NCI-H128 (cell line): ENCODE measurements at regions not wholly inside any gene's neighbourhood (a gene's known extent, or its start where the extent isn't known, plus 50 kb on each side); places are given as distances from the start of the nearest gene placed in this dataset.

Experiments used
- DNase-seq: peaks from one replicate; lab custom pipeline; 2025; ENCODE audit not compliant: unreplicated experiment; lab: John Stamatoyannopoulos, UW

DNA sequence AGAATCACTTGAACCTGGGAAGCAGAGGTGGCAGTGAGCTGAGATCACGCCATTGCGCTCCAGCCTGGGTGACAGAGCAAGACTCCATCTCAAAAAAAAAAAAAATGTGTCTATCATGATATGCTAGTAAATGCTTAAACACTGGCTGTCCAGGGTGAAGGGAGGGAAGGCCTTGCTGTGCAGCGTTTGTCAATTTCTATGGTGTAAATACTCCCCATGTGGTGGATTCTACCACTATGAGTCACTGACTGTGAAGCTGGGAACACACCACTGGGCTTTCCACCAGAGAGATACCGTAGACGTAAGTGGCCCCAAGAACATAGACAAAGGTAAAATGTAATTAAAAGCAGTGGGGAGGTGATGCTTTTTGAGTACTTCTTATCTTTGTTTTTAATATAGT lies 51.3 kb upstream of the LEF1 start:
- no peak for DNase-seq
